Retinal pigment epithelial cell (primary cell): ENCODE measurements at regions not wholly inside any gene's neighbourhood (a gene's known extent, or its start where the extent isn't known, plus 50 kb on each side); places are given as distances from the start of the nearest gene placed in this dataset.

Experiments
- DNase-seq: peaks from one replicate; pipeline ENCODE4 v3.0.0-alpha.2; 2010; ENCODE audit warnings: low read depth
- H3K4me3 ChIP-seq: 2 replicates; pipeline ENCODE4 v1.5.1; 2011; ENCODE audit warnings: mild to moderate bottlenecking, low read length, control low read depth, moderate library complexity
- CTCF ChIP-seq: conservative IDR thresholded peaks from 2 replicates; pipeline ENCODE4 v1.5.1; 2011; ENCODE audit warnings: low read depth, low read length, control low read depth, inconsistent platforms

DNA sequence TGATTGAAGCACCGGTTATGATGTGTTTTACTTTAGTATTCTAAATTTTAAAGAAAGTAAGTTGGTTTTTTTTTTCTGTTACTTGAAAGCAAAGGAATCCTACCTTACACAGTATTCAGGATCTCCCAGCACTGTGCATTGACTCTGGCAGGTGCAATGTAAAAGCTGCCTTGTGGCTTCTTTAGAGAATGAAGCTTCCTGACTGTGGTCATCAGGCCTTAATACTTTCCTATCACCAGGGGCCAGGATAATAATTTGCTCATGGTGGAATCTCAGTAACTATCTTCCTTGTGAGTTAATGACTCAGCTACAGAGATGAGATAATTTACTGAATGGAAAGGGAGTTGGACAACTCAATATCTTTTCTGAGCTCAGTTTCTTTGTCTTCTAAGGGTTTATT is 435.5 kb upstream of the ZNF608 start:
- no peak for TF ChIP-seq CTCF
- no peak overlapping the region for H3K4me3 ChIP-seq
- no peak for DNase-seq

- H3K4me3 ChIP-seq, result no peak overlapping the region
- TF ChIP-seq CTCF, result no peak
- no peak for DNase-seq
Observed at GRCh38 chr5:125185740-125186139, 439.3 kb upstream of the ZNF608 start.

GRCh38 chr5:125186911-125187375 is 440.5 kb upstream of the ZNF608 start:
- DNase-seq, result no peak
- H3K4me3 ChIP-seq, result no peak overlapping the region
- no peak for TF ChIP-seq CTCF

- DNase-seq, result no peak
- no peak for TF ChIP-seq CTCF
- no peak overlapping the region for H3K4me3 ChIP-seq
Observed at GRCh38 chr5:125189531-125189941, 443.1 kb upstream of the ZNF608 start.

DNA sequence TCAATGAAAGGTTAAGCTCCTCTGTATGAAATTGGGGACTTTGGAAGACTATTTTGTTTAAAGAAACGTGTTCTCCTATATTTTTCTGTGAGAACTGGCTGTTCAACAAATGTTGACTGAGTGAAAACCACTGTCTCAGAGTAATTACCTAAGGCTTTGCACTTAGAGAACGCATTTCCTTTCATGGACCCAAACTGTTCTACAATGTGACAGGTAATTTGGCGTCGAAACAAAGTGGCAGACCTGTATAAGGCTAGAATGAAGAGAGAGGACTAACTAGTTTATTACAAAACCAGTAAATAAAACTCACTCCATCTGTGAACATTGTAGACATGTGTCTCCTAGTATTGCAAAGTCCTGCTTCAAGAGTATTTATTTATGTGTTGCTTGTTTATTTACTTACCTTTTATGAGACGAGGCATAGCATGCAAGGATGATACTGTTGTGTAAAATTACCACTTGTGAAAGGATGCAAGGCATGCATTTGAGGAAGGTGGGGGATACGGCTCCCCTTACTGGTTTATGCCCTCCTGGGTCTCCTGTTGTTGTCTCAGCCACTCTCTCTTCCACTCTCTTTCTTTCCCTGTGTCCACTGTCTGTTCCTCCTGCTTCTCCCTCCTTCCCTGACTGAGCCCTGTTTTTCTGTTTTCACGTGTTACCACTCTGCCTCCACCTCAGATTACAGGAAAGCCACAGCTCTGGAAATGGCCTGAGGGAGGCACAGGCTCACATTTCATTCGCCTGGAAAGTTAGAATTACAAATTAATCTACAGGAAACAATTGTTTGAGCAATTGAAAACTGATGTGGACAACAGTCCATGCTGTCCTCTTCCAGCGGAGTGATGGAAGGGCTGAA is 444.0 kb upstream of the ZNF608 start:
- no peak overlapping the region for H3K4me3 ChIP-seq
- no peak for TF ChIP-seq CTCF

DNA sequence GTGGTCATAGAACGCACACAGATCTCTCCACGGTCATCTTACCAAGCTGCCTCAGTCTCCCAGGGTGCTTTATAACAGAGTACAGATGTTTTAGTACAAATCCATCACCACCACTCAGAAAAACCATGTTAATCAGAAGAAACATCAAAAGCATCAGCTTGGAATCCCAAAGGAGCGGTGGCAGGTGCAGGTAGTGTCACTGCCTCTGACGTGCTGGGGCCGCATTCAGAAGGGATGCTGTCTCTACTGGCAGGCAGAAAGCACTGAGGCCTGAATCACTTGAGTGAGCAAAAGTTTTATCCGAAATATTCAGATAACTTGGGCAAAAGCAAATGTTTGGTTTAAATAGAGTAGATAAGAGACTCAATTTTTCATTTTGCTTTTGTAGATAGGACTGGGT is 448.4 kb upstream of the ZNF608 start:
- no peak overlapping the region for H3K4me3 ChIP-seq
- no peak for TF ChIP-seq CTCF
- DNase-seq, result no peak

More for the DNA sequence above, 444.0 kb upstream of the ZNF608 start:
- no peak for DNase-seq
